Peyer's patch (tissue), 4 donors: ENCODE measurements at regions not wholly inside any gene's neighbourhood (a gene's known extent, or its start where the extent isn't known, plus 50 kb on each side); places are given as distances from the start of the nearest gene placed in this dataset.

Experiments
- CTCF ChIP-seq, 6 experiments: fragments of 450-650 bp in 4 of 6; fragments of 200-600 bp in 2 of 6; sonication (generic) in 1 of 6; IDR thresholded peaks; one replicate each; pipeline ENCODE4 v1.5.1; 2017 to 2019; ENCODE audit warnings: antibody characterized with exemption in 6 of 6, mild to moderate bottlenecking in 3 of 6, moderate library complexity in 1 of 6
- POLR2A ChIP-seq, 2 donors: fragments of 450-650 bp; IDR thresholded peaks; one replicate each; pipeline ENCODE4 v1.5.1; 2017; ENCODE audit warnings: antibody characterized with exemption in 2 of 2, mild to moderate bottlenecking in 2 of 2, moderate library complexity in 2 of 2

GRCh38 chr10:7473474-7473873, 62.6 kb upstream of the SFMBT2 start:
- TF ChIP-seq CTCF (IDR thresholded peaks at IDR 0.05) = no peak
- no peak for TF ChIP-seq POLR2A (IDR thresholded peaks at IDR 0.05)
